ENCODE measurements at regions not wholly inside any gene's neighbourhood (a gene's known extent, or its start where the extent isn't known, plus 50 kb on each side); places are given as distances from the start of the nearest gene placed in this dataset.

GRCh38 chr22:48785792-48786678 is 1041.6 kb downstream of the BRD1 start:
- H3K9me3 ChIP-seq = no peaks in the 10 kb centered on the region
- no peaks in the 10 kb centered on the region for H3K4me1 ChIP-seq
- no peak for DNase-seq (ENCODE audit: low spot score in 2 of 2)
- no peaks in the 10 kb centered on the region for H3K27me3 ChIP-seq
- no peak overlapping the region for H3K27ac ChIP-seq
- H3K36me3 ChIP-seq = no peaks in the 10 kb centered on the region
- 77 to 80% methylated on average over 14 of the region's 14 CpGs for WGBS, 2 donors
- no peak overlapping the region for H3K4me3 ChIP-seq
- no peak for TF ChIP-seq EP300 (IDR thresholded peaks at IDR 0.05)
- TF ChIP-seq CTCF (IDR thresholded peaks at IDR 0.05) = no peak
- no peak for TF ChIP-seq POLR2A (IDR thresholded peaks at IDR 0.05)

- no peak for TF ChIP-seq EP300 (IDR thresholded peaks at IDR 0.05)
- TF ChIP-seq CTCF (IDR thresholded peaks at IDR 0.05) = no peak
- no peak for TF ChIP-seq POLR2A (IDR thresholded peaks at IDR 0.05)
- no peaks in the 10 kb centered on the region for H3K9me3 ChIP-seq
- no peaks in the 10 kb centered on the region for H3K4me1 ChIP-seq
- no peak for DNase-seq (ENCODE audit: low spot score in 2 of 2)
- no peak overlapping the region for H3K27ac ChIP-seq
- no peaks in the 10 kb centered on the region for H3K36me3 ChIP-seq
- H3K27me3 ChIP-seq = no peaks in the 10 kb centered on the region
- no peak overlapping the region for H3K4me3 ChIP-seq
- WGBS, 2 donors = 90 to 94% methylated on average over 19 of the region's 21 CpGs
Measured at GRCh38 chr22:48784701-48785503, 1042.8 kb downstream of the BRD1 start.

- 79 to 81% methylated on average over 15 of the region's 15 CpGs for WGBS, 2 donors
- Histone ChIP-seq H3K36me3 (no peaks in the 10 kb centered on the region), H3K27me3 (no peaks in the 10 kb centered on the region), H3K27ac (no peak overlapping the region), H3K4me1 (no peaks in the 10 kb centered on the region), H3K9me3 (no peaks in the 10 kb centered on the region), H3K4me3 (no peak overlapping the region)
- TF ChIP-seq EP300 (IDR thresholded peaks at IDR 0.05) = no peak
- TF ChIP-seq CTCF (IDR thresholded peaks at IDR 0.05) = no peak
- TF ChIP-seq POLR2A (IDR thresholded peaks at IDR 0.05) = no peak
- DNase-seq (ENCODE audit: low spot score in 2 of 2) = peak in 1 of 2 donors; percentile 2
Measured at GRCh38 chr22:48783821-48784266, 1043.8 kb downstream of the BRD1 start.

GRCh38 chr22:48782811-48783511 is 1044.7 kb downstream of the BRD1 start:
- Histone ChIP-seq H3K4me1 (no peaks in the 10 kb centered on the region), H3K27ac (no peak overlapping the region), H3K4me3 (no peak overlapping the region), H3K36me3 (no peaks in the 10 kb centered on the region), H3K9me3 (peaks cover 0 to under 1% (median 0%) of the 10 kb centered on the region in 4 donors), H3K27me3 (no peaks in the 10 kb centered on the region)
- peak in 1 of 2 donors; percentile 4 for DNase-seq (ENCODE audit: low spot score in 2 of 2)
- 53 to 57% methylated on average over 16 of the region's 16 CpGs for WGBS, 2 donors
- TF ChIP-seq CTCF (IDR thresholded peaks at IDR 0.05) (peak in 2 of 5 experiments; percentile 12 to 21), POLR2A (IDR thresholded peaks at IDR 0.05) (no peak), EP300 (IDR thresholded peaks at IDR 0.05) (no peak)

Measured in tibial nerve (tissue), 4 donors.